H1 (cell line): ENCODE measurements at regions not wholly inside any gene's neighbourhood (a gene's known extent, or its start where the extent isn't known, plus 50 kb on each side); places are given as distances from the start of the nearest gene placed in this dataset.

ENCODE experiments used
- CTCF ChIA-PET: fragments of 300-600 bp; sonication (Branson Sonifier 250); formaldehyde crosslinking; loops from one replicate; lab custom pipeline; 2021; ENCODE audit not compliant: partially characterized antibody; lab: Charles Lee
- POLR2A ChIA-PET: fragments of 300-600 bp; sonication (Branson Sonifier 250); formaldehyde crosslinking; loops from one replicate; lab custom pipeline; 2021; ENCODE audit warnings: inconsistent platforms; ENCODE audit not compliant: partially characterized antibody; lab: Charles Lee
- DNase-seq, 2 experiments: peaks; one replicate each; pipeline versions ENCODE4 v3.0.0 to v3.0.0-alpha.2; 2010 to 2022; ENCODE audit warnings: low spot score in 2 of 2, low read depth in 1 of 2, mixed read lengths in 1 of 2
- FAIRE-seq: peaks from 2 replicates; lab custom pipeline; 2011; peaks lifted over from hg19 to GRCh38; lab: Jason Lieb, UNC
- H2AFZ ChIP-seq: 2 replicates; pipeline ENCODE4 v1.8.1; 2012; ENCODE audit warnings: low read length, inconsistent platforms
- H2AK5ac ChIP-seq: 2 replicates; pipeline ENCODE4 v1.6.1; 2013; ENCODE audit warnings: low read depth, low read length
- H2BK120ac ChIP-seq: replicated peaks from 2 replicates; pipeline ENCODE3; 2013; ENCODE audit warnings: low read depth, low read length, inconsistent platforms
- H2BK12ac ChIP-seq: 2 replicates; pipeline ENCODE4 v1.6.1; 2013; ENCODE audit warnings: low read depth, low read length
- H2BK15ac ChIP-seq: 2 replicates; pipeline ENCODE4 v1.6.1; 2013; ENCODE audit warnings: low read length
- H2BK20ac ChIP-seq: 2 replicates; pipeline ENCODE4 v1.6.1; 2013; ENCODE audit warnings: low read length
- H2BK5ac ChIP-seq: 2 replicates; pipeline ENCODE4 v1.6.1; 2013; ENCODE audit warnings: low read depth, low read length
- H3K14ac ChIP-seq: 2 replicates; pipeline ENCODE4 v1.6.1; 2013; ENCODE audit warnings: inconsistent platforms; ENCODE audit not compliant: insufficient read length
- H3K18ac ChIP-seq: 2 replicates; pipeline ENCODE4 v1.6.1; 2013; ENCODE audit warnings: low read length; ENCODE audit errors: extremely low read depth
- H3K23ac ChIP-seq: 2 replicates; pipeline ENCODE4 v1.6.1; 2013; ENCODE audit warnings: inconsistent platforms; ENCODE audit not compliant: insufficient read length
- H3K23me2 ChIP-seq: 2 replicates; pipeline ENCODE4 v1.6.1; 2013; ENCODE audit warnings: low read depth, low read length
- H3K27ac ChIP-seq: 2 replicates; pipeline ENCODE4 v1.6.1; 2011; ENCODE audit warnings: low read depth, low read length, inconsistent platforms
- H3K27me3 ChIP-seq, 4 experiments: replicated peaks in 1 of 4; 1 replicate in 1 of 4; 2 replicates in 3 of 4; pipeline versions ENCODE4 v1.6.1 to v1.8.1; 2011 to 2013; ENCODE audit warnings: low read length in 3 of 4, mild to moderate bottlenecking in 3 of 4, inconsistent platforms in 2 of 4, mixed read lengths in 2 of 4, moderate library complexity in 1 of 4; ENCODE audit not compliant: control insufficient read depth in 3 of 4, insufficient read depth in 3 of 4; ENCODE audit errors: extremely low read depth in 1 of 4
- H3K36me3 ChIP-seq, 4 experiments: 2 replicates each; pipeline versions ENCODE4 v1.6.1 to v1.8.1; 2011 to 2013; ENCODE audit warnings: mild to moderate bottlenecking in 4 of 4, low read length in 3 of 4, moderate library complexity in 2 of 4, control low read depth in 1 of 4, inconsistent platforms in 1 of 4; ENCODE audit not compliant: insufficient read depth in 4 of 4, control insufficient read depth in 2 of 4
- H3K4ac ChIP-seq: replicated peaks from 2 replicates; pipeline ENCODE3; 2013; ENCODE audit warnings: low read length, low read depth, mixed read lengths, inconsistent platforms; ENCODE audit not compliant: insufficient read length
- H3K4me1 ChIP-seq, 4 experiments: replicated peaks in 1 of 4; 1 replicate in 1 of 4; 2 replicates in 3 of 4; pipeline versions ENCODE4 v1.6.1 to v1.8.1; 2011 to 2013; ENCODE audit warnings: low read length in 3 of 4, inconsistent platforms in 2 of 4, mixed read lengths in 1 of 4; ENCODE audit not compliant: insufficient read depth in 4 of 4, control insufficient read depth in 3 of 4
- H3K4me2 ChIP-seq, 2 experiments: 2 replicates each; pipeline versions ENCODE4 v1.6.1 to v1.8.1; 2011 to 2013; ENCODE audit warnings: low read depth in 2 of 2, low read length in 2 of 2, control low read depth in 1 of 2, inconsistent platforms in 1 of 2, mild to moderate bottlenecking in 1 of 2; ENCODE audit not compliant: insufficient read depth in 1 of 2
- H3K4me3 ChIP-seq, 4 experiments: fragments of 200-600, 300-600 bp in 1 of 4; sonication (generic), shearing (Covaris generic), sonication (Bioruptor Twin) in 1 of 4; 2 replicates each; pipeline versions ENCODE4 v1.5.1 to v1.8.1; 2011 to 2016; ENCODE audit warnings: low read length in 4 of 4, low read depth in 3 of 4, control low read depth in 2 of 4, inconsistent platforms in 2 of 4, mild to moderate bottlenecking in 2 of 4, mixed read lengths in 1 of 4, moderate library complexity in 1 of 4; ENCODE audit not compliant: insufficient read depth in 2 of 4; ENCODE audit errors: extremely low read depth in 1 of 4
- H3K56ac ChIP-seq: replicated peaks from 2 replicates; pipeline ENCODE3; 2013; ENCODE audit warnings: low read depth, mild to moderate bottlenecking, mixed read lengths, low read length, inconsistent platforms; ENCODE audit not compliant: insufficient read length
- H3K79me1 ChIP-seq: 2 replicates; pipeline ENCODE4 v1.6.1; 2013; ENCODE audit warnings: low read depth, low read length, control low read depth
- H3K79me2 ChIP-seq, 2 experiments: 2 replicates each; pipeline versions ENCODE4 v1.6.1 to v1.8.1; 2012 to 2013; ENCODE audit warnings: low read length in 2 of 2, mild to moderate bottlenecking in 2 of 2, inconsistent platforms in 1 of 2; ENCODE audit not compliant: insufficient read depth in 2 of 2, control insufficient read depth in 1 of 2
- H3K9ac ChIP-seq, 4 experiments: replicated peaks in 1 of 4; 1 replicate in 1 of 4; 2 replicates in 3 of 4; pipeline versions ENCODE4 v1.6.1 to v1.8.1; 2011 to 2013; ENCODE audit warnings: low read depth in 3 of 4, low read length in 3 of 4, control low read depth in 2 of 4, mild to moderate bottlenecking in 2 of 4, moderate library complexity in 2 of 4, inconsistent platforms in 1 of 4; ENCODE audit errors: extremely low read depth in 1 of 4
- H3K9me3 ChIP-seq, 2 experiments: 2 replicates each; pipeline versions ENCODE4 v1.6.1 to v1.8.1; 2012 to 2013; ENCODE audit warnings: mild to moderate bottlenecking in 2 of 2, moderate library complexity in 2 of 2, control low read depth in 1 of 2, inconsistent platforms in 1 of 2, low read depth in 1 of 2, low read length in 1 of 2, mixed read lengths in 1 of 2; ENCODE audit not compliant: insufficient read depth in 2 of 2
- H4K20me1 ChIP-seq, 2 experiments: replicated peaks in 1 of 2; 2 replicates each; pipeline versions ENCODE3 to v1.8.1; 2011 to 2013; ENCODE audit warnings: inconsistent platforms in 2 of 2, low read length in 2 of 2, mild to moderate bottlenecking in 1 of 2; ENCODE audit not compliant: insufficient read depth in 2 of 2, control insufficient read depth in 1 of 2
- H4K5ac ChIP-seq: 2 replicates; pipeline ENCODE4 v1.6.1; 2013; ENCODE audit warnings: low read length, low read depth, mixed read lengths, inconsistent platforms; ENCODE audit not compliant: insufficient read length
- H4K8ac ChIP-seq: 2 replicates; pipeline ENCODE4 v1.8.0; 2013; ENCODE audit warnings: mild to moderate bottlenecking, moderate library complexity, low read length, inconsistent platforms; ENCODE audit not compliant: insufficient read depth; ENCODE audit errors: extremely low read depth
- H4K91ac ChIP-seq: replicated peaks from 2 replicates; pipeline ENCODE3; 2013; ENCODE audit warnings: low read length, mixed read lengths, inconsistent platforms; ENCODE audit not compliant: insufficient read length
- ASH2L ChIP-seq: fragments of 200-600, 300-600 bp; sonication (generic); IDR thresholded peaks from one replicate; pipeline ENCODE4 v1.7.1; 2017; ENCODE audit warnings: low read length
- CHD2 ChIP-seq: IDR thresholded peaks from 2 replicates; pipeline ENCODE4 v1.6.1; 2012; ENCODE audit warnings: low read length, improper control_type of control experiment
- CTBP2 ChIP-seq: IDR thresholded peaks from 2 replicates; pipeline ENCODE4 v1.7.0; 2011; ENCODE audit warnings: borderline replicate concordance, mild to moderate bottlenecking, moderate library complexity, mixed read lengths, low read length; ENCODE audit not compliant: insufficient read depth, insufficient read length
- CTCF ChIP-seq, 3 experiments: IDR thresholded peaks; 1 replicate in 2 of 3; 2 replicates in 1 of 3; pipeline versions ENCODE4 v1.5.1 to v1.6.1; 2011; ENCODE audit warnings: low read length in 3 of 3, mild to moderate bottlenecking in 3 of 3, inconsistent platforms in 2 of 3, low read depth in 1 of 3, moderate library complexity in 1 of 3; ENCODE audit not compliant: insufficient read depth in 1 of 3; ENCODE audit errors: control extremely low read depth in 1 of 3
- SAP30 ChIP-seq: fragments of 300-600 bp; sonication (generic); IDR thresholded peaks from 2 replicates; pipeline ENCODE4 v1.7.1; 2012; ENCODE audit warnings: low read length, moderate library complexity, mild to moderate bottlenecking, inconsistent platforms; ENCODE audit not compliant: insufficient read depth, insufficient replicate concordance
- TEAD4 ChIP-seq: IDR thresholded peaks from 2 replicates; pipeline ENCODE4 v1.6.1; 2012; ENCODE audit warnings: low read depth, low read length, inconsistent platforms, mixed read lengths

GRCh38 chr16:76614269-76614668 is 337.1 kb downstream of the CNTNAP4 start:
- Histone ChIP-seq H2BK5ac (no peak overlapping the region), H3K27me3 (peaks cover 0 to 2% (median 0%) of the 10 kb centered on the region in 4 experiments; a peak in 1 of 7 replicates), H3K9me3 (no peaks in the 10 kb centered on the region), H3K4ac (no peak overlapping the region), H3K23ac (no peak overlapping the region), H4K5ac (no peak overlapping the region), H3K4me3 (no peak overlapping the region), H3K9ac (no peak overlapping the region), H3K56ac (no peak overlapping the region), H2BK12ac (no peak overlapping the region), H3K79me2 (no peaks in the 10 kb centered on the region), H2BK15ac (no peak overlapping the region), H3K4me1 (no peaks in the 10 kb centered on the region), H2AK5ac (no peak overlapping the region), H4K8ac (no peak overlapping the region), H3K23me2 (no peaks in the 10 kb centered on the region), H3K27ac (no peak overlapping the region), H3K14ac (no peak overlapping the region), H2BK120ac (no peak overlapping the region), H2BK20ac (no peak overlapping the region), H4K91ac (no peak overlapping the region), H3K36me3 (no peaks in the 10 kb centered on the region), H3K18ac (no peak overlapping the region), H3K79me1 (no peaks in the 10 kb centered on the region), H3K4me2 (no peak overlapping the region), H4K20me1 (no peaks in the 10 kb centered on the region), H2AFZ (no peak overlapping the region)
- no peak for FAIRE-seq
- ChIA-PET CTCF (no interaction called here), POLR2A (no interaction called here)
- DNase-seq: no peak
- TF ChIP-seq CHD2: no peak
- no peak for TF ChIP-seq SAP30
- TF ChIP-seq TEAD4: no peak
- TF ChIP-seq CTCF (IDR thresholded peaks at IDR 0.05; ENCODE audit: control extremely low read depth in 1 of 3, insufficient read depth in 1 of 3, low read depth in 1 of 3, low read length in 3 of 3): no peak
- no peak for TF ChIP-seq ASH2L
- no peak for TF ChIP-seq CTBP2
